B cell (primary cell): ENCODE measurements at regions not wholly inside any gene's neighbourhood (a gene's known extent, or its start where the extent isn't known, plus 50 kb on each side); places are given as distances from the start of the nearest gene placed in this dataset.

Experiments used
- ATAC-seq: fragments of 200-7000 bp; cut with Tn5 transposase; one replicate; pipeline ENCODE4 v1.10.0; 2021; ENCODE audit warnings: low read depth, mild to moderate bottlenecking, moderate number of reproducible peaks, moderate library complexity
- CTCF ChIA-PET: fragments of 350-600 bp; sonication (Branson Sonifier 250); formaldehyde crosslinking; loops from one replicate; lab custom pipeline; 2021; ENCODE audit warnings: antibody characterized with exemption, inconsistent platforms; lab: Charles Lee
- POLR2A ChIA-PET: fragments of 350-600 bp; sonication (Branson Sonifier 250); formaldehyde crosslinking; loops from one replicate; lab custom pipeline; 2021; ENCODE audit warnings: antibody characterized with exemption; lab: Charles Lee
- DNase-seq: peaks from one replicate; pipeline ENCODE4 v3.0.0; 2013
- H2AFZ ChIP-seq: 2 replicates; pipeline ENCODE4 v1.6.1; 2012; ENCODE audit warnings: mild to moderate bottlenecking, low read depth, low read length; ENCODE audit not compliant: insufficient read depth, poor library complexity, severe bottlenecking
- H3K27ac ChIP-seq, 2 donors: 1 replicate in 1 of 2; 2 replicates in 1 of 2; pipeline ENCODE4 v1.5.1; 2012 to 2013; ENCODE audit warnings: low read length in 2 of 2, mild to moderate bottlenecking in 2 of 2, moderate library complexity in 1 of 2
- H3K27me3 ChIP-seq, 4 experiments: fragments of 200-600 bp in 1 of 4; sonication (generic) in 1 of 4; replicated peaks in 1 of 4; 1 replicate in 2 of 4; 2 replicates in 2 of 4; pipeline versions ENCODE4 v1.6.1 to v1.7.0; 2013 to 2016; ENCODE audit warnings: low read length in 3 of 4, mild to moderate bottlenecking in 2 of 4, mixed read lengths in 1 of 4, moderate library complexity in 1 of 4; ENCODE audit not compliant: insufficient read depth in 4 of 4, control insufficient read depth in 3 of 4; ENCODE audit errors: control extremely low read depth in 1 of 4
- H3K36me3 ChIP-seq, 2 experiments: replicated peaks in 1 of 2; 1 replicate in 1 of 2; 2 replicates in 1 of 2; pipeline versions ENCODE4 v1.6.1 to v1.7.1; 2013; ENCODE audit warnings: low read length in 1 of 2; ENCODE audit not compliant: insufficient read depth in 2 of 2, control insufficient read depth in 1 of 2; ENCODE audit errors: control extremely low read depth in 1 of 2, extremely low read depth in 1 of 2
- H3K4me1 ChIP-seq, 2 donors: fragments of 200-600 bp in 1 of 2; sonication (generic) in 1 of 2; 1 replicate in 1 of 2; 2 replicates in 1 of 2; pipeline versions ENCODE4 v1.5.1 to v1.6.1; 2013 to 2017; ENCODE audit warnings: low read length in 2 of 2; ENCODE audit not compliant: control insufficient read depth in 2 of 2, insufficient read depth in 2 of 2
- H3K4me2 ChIP-seq: replicated peaks from 2 replicates; pipeline ENCODE3; 2012; ENCODE audit warnings: mild to moderate bottlenecking, low read depth, low read length; ENCODE audit not compliant: poor library complexity, severe bottlenecking
- H3K4me3 ChIP-seq, 5 experiments: fragments of 200-600 bp in 1 of 5; sonication (generic) in 1 of 5; 1 replicate in 3 of 5; 2 replicates in 2 of 5; pipeline versions ENCODE4 v1.5.1 to v1.7.0; 2011 to 2016; ENCODE audit warnings: low read length in 4 of 5, mild to moderate bottlenecking in 4 of 5, low read depth in 2 of 5, control low read depth in 1 of 5, moderate library complexity in 1 of 5; ENCODE audit not compliant: insufficient read depth in 1 of 5; ENCODE audit errors: control extremely low read depth in 1 of 5, extremely low read depth in 1 of 5
- H3K79me2 ChIP-seq: fragments of 200-600 bp; sonication (generic); one replicate; pipeline ENCODE4 v1.6.0; 2016; ENCODE audit warnings: low read length; ENCODE audit not compliant: control insufficient read depth, insufficient read depth
- H3K9ac ChIP-seq: fragments of 200-600 bp; sonication (generic); 2 replicates; pipeline ENCODE4 v1.6.1; 2017; ENCODE audit warnings: mild to moderate bottlenecking, low read length, moderate library complexity
- H3K9me3 ChIP-seq, 3 donors: one replicate each; pipeline versions ENCODE4 v1.6.1 to v1.7.1; 2013; ENCODE audit warnings: low read length in 2 of 3; ENCODE audit not compliant: control insufficient read depth in 2 of 3, insufficient read depth in 1 of 3; ENCODE audit errors: control extremely low read depth in 1 of 3
- H4K20me1 ChIP-seq: 2 replicates; pipeline ENCODE4 v1.6.0; 2012; ENCODE audit warnings: mild to moderate bottlenecking, low read length; ENCODE audit not compliant: insufficient read depth, control insufficient read depth, poor library complexity, severe bottlenecking
- H3K27ac Mint-ChIP-seq: one replicate; pipeline ENCODE4 v1.8.0; 2021; ENCODE audit warnings: mixed read lengths
- H3K27me3 Mint-ChIP-seq: one replicate; pipeline ENCODE4 v1.8.0; 2021; ENCODE audit warnings: mixed read lengths
- H3K4me1 Mint-ChIP-seq: one replicate; pipeline ENCODE4 v1.8.0; 2021; ENCODE audit warnings: mixed read lengths
- H3K4me3 Mint-ChIP-seq: one replicate; pipeline ENCODE4 v1.8.0; 2021; ENCODE audit warnings: mixed read lengths
- H3K9me3 Mint-ChIP-seq: one replicate; pipeline ENCODE4 v1.8.0; 2022; ENCODE audit warnings: mixed read lengths; ENCODE audit not compliant: insufficient read depth
- CTCF ChIP-seq: fragments of 200-600 bp; IDR thresholded peaks from one replicate; pipeline ENCODE4 v1.8.0; 2022; ENCODE audit warnings: antibody characterized with exemption, mild to moderate bottlenecking
- EZH2 ChIP-seq: IDR thresholded peaks from 2 replicates; pipeline ENCODE4 v1.6.1; 2012; ENCODE audit warnings: borderline replicate concordance, low read depth, mild to moderate bottlenecking, moderate library complexity, low read length; ENCODE audit not compliant: insufficient read depth, poor library complexity, severe bottlenecking
- WGBS: methylation state at CpG from one replicate; pipeline ENCODE4 v1.1.5; 2013; ENCODE audit warnings: missing lambda C conversion rate; ENCODE audit not compliant: insufficient coverage; 5-methylcytosine and 5-hydroxymethylcytosine counted together
- intact Hi-C: fragments of 100-400 bp; cut with micrococcal nuclease; formaldehyde crosslinking; loops from one replicate; pipeline ENCODE4 v1.10.0; 2022

GRCh38 chr17:59508999-59509625 lies 56.3 kb upstream of the DHX40 start:
- intact Hi-C loops: no loop called here
- DNase-seq (no peak), ATAC-seq (no peak)
- ChIA-PET CTCF (no interaction called here), POLR2A (no interaction called here)
- TF ChIP-seq CTCF (no peak), EZH2 (no peak)
- H3K4me3 ChIP-seq: no peak overlapping the region
- H3K9ac ChIP-seq: no peak overlapping the region
- 100% methylated on average over 2 of the region's 7 CpGs for WGBS
- no peaks in the 10 kb centered on the region for H4K20me1 ChIP-seq
- H3K9me3 ChIP-seq: no peaks in the 10 kb centered on the region
- Mint-ChIP-seq H3K27me3 (peaks cover 18% of the 10 kb centered on the region), H3K4me3 (no peak overlapping the region), H3K9me3 (no peaks in the 10 kb centered on the region), H3K4me1 (no peaks in the 10 kb centered on the region), H3K27ac (no peak overlapping the region)
- no peak overlapping the region for H2AFZ ChIP-seq
- no peaks in the 10 kb centered on the region for H3K36me3 ChIP-seq
- H3K79me2 ChIP-seq: no peaks in the 10 kb centered on the region
- H3K27me3 ChIP-seq: peaks cover 0 to 4% (median 2%) of the 10 kb centered on the region in 4 experiments
- no peak overlapping the region for H3K4me2 ChIP-seq
- H3K4me1 ChIP-seq: no peaks in the 10 kb centered on the region
- H3K27ac ChIP-seq: no peak overlapping the region

- Histone ChIP-seq H3K27ac (no peak overlapping the region), H3K27me3 (peaks cover 0 to 3% (median under 1%) of the 10 kb centered on the region in 4 experiments), H3K9ac (no peak overlapping the region), H3K4me2 (no peak overlapping the region), H3K4me3 (no peak overlapping the region), H4K20me1 (no peaks in the 10 kb centered on the region), H3K36me3 (no peaks in the 10 kb centered on the region), H3K4me1 (no peaks in the 10 kb centered on the region), H3K9me3 (no peaks in the 10 kb centered on the region), H3K79me2 (no peaks in the 10 kb centered on the region), H2AFZ (no peak overlapping the region)
- no CpG with 5 or more reads among the region's 2 CpGs for WGBS
- H3K4me1 Mint-ChIP-seq: no peaks in the 10 kb centered on the region
- no peak for DNase-seq
- intact Hi-C loops: no loop called here
- CTCF ChIA-PET: interaction anchor here (1.2 kb wide), 1 partner anchor 14 kb away, joined by 5 read pairs; no protein-coding TSS in a partner anchor
- POLR2A ChIA-PET: no interaction called here
- no peak overlapping the region for H3K4me3 Mint-ChIP-seq
- H3K27ac Mint-ChIP-seq: no peak overlapping the region
- H3K9me3 Mint-ChIP-seq: no peaks in the 10 kb centered on the region
- no peak for ATAC-seq
- TF ChIP-seq EZH2 (no peak), CTCF (no peak)
- peaks cover 17% of the 10 kb centered on the region for H3K27me3 Mint-ChIP-seq
These were observed 54.8 kb upstream of the DHX40 start for GRCh38 chr17:59510611-59511010.
